IMR-90 (cell line): ENCODE measurements at regions not wholly inside any gene's neighbourhood (a gene's known extent, or its start where the extent isn't known, plus 50 kb on each side); places are given as distances from the start of the nearest gene placed in this dataset.

Experiments
- ATAC-seq: fragments of 200-7000 bp; cut with Tn5 transposase; 2 replicates; pipeline ENCODE4 v1.9.1; 2020; ENCODE audit warnings: low read depth, mild to moderate bottlenecking, moderate library complexity
- BruUV-seq: library from RNA; stranded (reverse); fragments of 400-500 nt; replicated peaks from 2 replicates; lab custom pipeline; 2021; lab: Mats Ljungman, UMichigan
- CTCF ChIA-PET: fragments of 300-600 bp; formaldehyde crosslinking; extraction: SDS; loops from one replicate; lab custom pipeline; 2021; ENCODE audit warnings: antibody characterized with exemption; lab: Yijun Ruan, JAX
- POLR2A ChIA-PET: fragments of 300-600 bp; sonication (Branson Sonifier 250); formaldehyde crosslinking; loops from one replicate; lab custom pipeline; 2022; ENCODE audit warnings: antibody characterized with exemption; ENCODE audit not compliant: unreplicated experiment; lab: Charles Lee
- DNase-seq: peaks from one replicate; pipeline ENCODE4 v3.0.0; 2013
- H2AFZ ChIP-seq: replicated peaks from 2 replicates; pipeline ENCODE3; 2013; ENCODE audit warnings: low read length, mild to moderate bottlenecking; ENCODE audit not compliant: poor library complexity
- H2AK5ac ChIP-seq: 2 replicates; pipeline ENCODE4 v1.6.1; 2013; ENCODE audit warnings: low read depth, low read length, inconsistent platforms
- H2AK9ac ChIP-seq: replicated peaks from 2 replicates; pipeline ENCODE3; 2013; ENCODE audit warnings: mild to moderate bottlenecking, low read depth, low read length, moderate library complexity; ENCODE audit not compliant: poor library complexity
- H2BK120ac ChIP-seq: 2 replicates; pipeline ENCODE4 v1.6.1; 2013; ENCODE audit warnings: low read depth, low read length, inconsistent platforms
- H2BK15ac ChIP-seq: 3 replicates; pipeline ENCODE4 v1.6.1; 2013; ENCODE audit warnings: low read depth, low read length, inconsistent platforms
- H2BK20ac ChIP-seq: 2 replicates; pipeline ENCODE4 v1.6.1; 2013; ENCODE audit warnings: low read depth, mild to moderate bottlenecking, inconsistent platforms, low read length, moderate library complexity
- H2BK5ac ChIP-seq: 2 replicates; pipeline ENCODE4 v1.6.1; 2013; ENCODE audit warnings: mild to moderate bottlenecking, low read depth, low read length, inconsistent platforms; ENCODE audit not compliant: poor library complexity, severe bottlenecking
- H3K14ac ChIP-seq: replicated peaks from 2 replicates; pipeline ENCODE4 v1.6.1; 2013; ENCODE audit warnings: low read depth, low read length, inconsistent platforms
- H3K18ac ChIP-seq: 2 replicates; pipeline ENCODE4 v1.6.1; 2013; ENCODE audit warnings: low read depth, low read length, control low read depth
- H3K23ac ChIP-seq: 2 replicates; pipeline ENCODE4 v1.6.1; 2013; ENCODE audit warnings: low read depth, low read length, inconsistent platforms
- H3K27ac ChIP-seq: 2 replicates; pipeline ENCODE4 v1.5.1; 2013; ENCODE audit warnings: mild to moderate bottlenecking, control low read depth, low read length; ENCODE audit not compliant: insufficient read depth
- H3K27me3 ChIP-seq: 2 replicates; pipeline ENCODE4 v1.6.1; 2013; ENCODE audit warnings: low read length; ENCODE audit not compliant: control insufficient read depth, insufficient read depth
- H3K36me3 ChIP-seq: 2 replicates; pipeline ENCODE4 v1.6.1; 2013; ENCODE audit warnings: low read length, mixed read lengths; ENCODE audit not compliant: control insufficient read depth, insufficient read depth
- H3K4ac ChIP-seq: 2 replicates; pipeline ENCODE4 v1.6.1; 2013; ENCODE audit warnings: low read depth, low read length, inconsistent platforms
- H3K4me1 ChIP-seq: 2 replicates; pipeline ENCODE4 v1.6.1; 2013; ENCODE audit warnings: low read length, mixed read lengths; ENCODE audit not compliant: control insufficient read depth, insufficient read depth
- H3K4me2 ChIP-seq: 2 replicates; pipeline ENCODE4 v1.6.1; 2013; ENCODE audit warnings: low read depth, mild to moderate bottlenecking, control low read depth, low read length, moderate library complexity
- H3K4me3 ChIP-seq: 2 replicates; pipeline ENCODE4 v1.5.1; 2013; ENCODE audit warnings: low read depth, mild to moderate bottlenecking, control low read depth, low read length, moderate library complexity; ENCODE audit not compliant: insufficient read depth
- H3K56ac ChIP-seq: 2 replicates; pipeline ENCODE4 v1.6.1; 2013; ENCODE audit warnings: low read length, inconsistent platforms; ENCODE audit not compliant: insufficient read depth; ENCODE audit errors: extremely low read depth
- H3K79me1 ChIP-seq, 2 experiments: 2 replicates each; pipeline ENCODE4 v1.6.1; 2013; ENCODE audit warnings: low read length in 2 of 2, inconsistent platforms in 1 of 2, low read depth in 1 of 2
- H3K9ac ChIP-seq: 2 replicates; pipeline ENCODE4 v1.6.1; 2013; ENCODE audit warnings: low read depth, low read length, control low read depth
- H3K9me1 ChIP-seq: 2 replicates; pipeline ENCODE4 v1.6.1; 2013; ENCODE audit warnings: low read length, inconsistent platforms; ENCODE audit not compliant: insufficient read depth
- H3K9me3 ChIP-seq: 2 replicates; pipeline ENCODE4 v1.6.1; 2013; ENCODE audit warnings: low read length; ENCODE audit not compliant: control insufficient read depth, insufficient read depth
- H4K20me1 ChIP-seq: 2 replicates; pipeline ENCODE4 v1.6.1; 2013; ENCODE audit warnings: low read length, inconsistent platforms; ENCODE audit not compliant: insufficient read depth
- H4K5ac ChIP-seq: 2 replicates; pipeline ENCODE4 v1.6.1; 2013; ENCODE audit warnings: mild to moderate bottlenecking, low read depth, low read length, control low read depth
- H4K8ac ChIP-seq, 2 experiments: 2 replicates each; pipeline ENCODE4 v1.6.1; 2013; ENCODE audit warnings: low read depth in 2 of 2, low read length in 2 of 2, control low read depth in 1 of 2, inconsistent platforms in 1 of 2
- H4K91ac ChIP-seq: 2 replicates; pipeline ENCODE4 v1.6.1; 2013; ENCODE audit warnings: low read depth, low read length, inconsistent platforms; ENCODE audit not compliant: insufficient read depth
- FOS ChIP-seq: fragments of 150-350 bp; IDR thresholded peaks from 2 replicates; pipeline ENCODE4 v1.6.1; 2016; ENCODE audit warnings: low read depth, low read length
- MAFK ChIP-seq: IDR thresholded peaks from 2 replicates; pipeline ENCODE4 v1.6.1; 2012; ENCODE audit warnings: low read depth, low read length, improper control_type of control experiment
- MAZ ChIP-seq: IDR thresholded peaks from 2 replicates; pipeline ENCODE4 v1.6.1; 2012; ENCODE audit warnings: low read depth, mild to moderate bottlenecking, low read length, improper control_type of control experiment, moderate library complexity, borderline replicate concordance
- NFE2L2 ChIP-seq: fragments of 150-350 bp; IDR thresholded peaks from 2 replicates; pipeline ENCODE4 v1.6.1; 2016; ENCODE audit warnings: low read depth, mild to moderate bottlenecking, low read length
- RAD21 ChIP-seq: IDR thresholded peaks from 2 replicates; pipeline ENCODE4 v1.6.1; 2012; ENCODE audit warnings: low read length, improper control_type of control experiment
- SMC3 ChIP-seq: fragments of 150-350 bp; IDR thresholded peaks from 2 replicates; pipeline ENCODE4 v1.6.1; 2016; ENCODE audit warnings: low read depth, mild to moderate bottlenecking, antibody characterized with exemption, low read length, moderate library complexity
- WGBS, 2 experiments: methylation state at CpG; one replicate each; pipeline versions ENCODE4 v1.1.5 to v1.1.7; 2013; ENCODE audit warnings: missing lambda C conversion rate in 2 of 2; ENCODE audit not compliant: insufficient read length in 1 of 2; ENCODE audit errors: extremely low coverage in 2 of 2; 5-methylcytosine and 5-hydroxymethylcytosine counted together
- dilution Hi-C: fragments of 300-500 bp; cut with HindIII; formaldehyde crosslinking; loops from one replicate; pipeline ENCODE4 v1.14.3; 2018; ENCODE audit warnings: low sequenced_read_pairs; ENCODE audit not compliant: unreplicated experiment
- in situ Hi-C: fragments of 300-500 bp; cut with MboI; formaldehyde crosslinking; loops from 3 replicates; pipeline ENCODE4 v1.14.3; 2019; ENCODE audit warnings: low sequenced_read_pairs, inconsistent platforms, mixed read lengths
- intact Hi-C: fragments of 100-400 bp; cut with micrococcal nuclease; formaldehyde crosslinking; loops from 2 replicates; pipeline ENCODE4 v1.10.0; 2022
- TF ChIP-seq, protein P1 (sequence below): conservative IDR thresholded peaks from 2 replicates; pipeline ENCODE4 v1.5.1; 2012; ENCODE audit warnings: mild to moderate bottlenecking, low read depth, low read length, improper control_type of control experiment

GRCh38 chr3:152198665-152199064, 70.1 kb upstream of the MBNL1 start:
- no TSS peak for BruUV-seq
- H3K56ac ChIP-seq, result no peak overlapping the region
- no peaks in the 10 kb centered on the region for H3K27me3 ChIP-seq
- intact Hi-C loops (no loop called here), dilution Hi-C loops (no loop called here), in situ Hi-C loops (no loop called here)
- H3K4me3 ChIP-seq, result no peak overlapping the region
- ChIA-PET CTCF (interaction anchor here (0.7 kb wide), 1 partner anchor 36 kb away, joined by 4 read pairs; no protein-coding TSS in a partner anchor), POLR2A (no interaction called here)
- no peak overlapping the region for H4K5ac ChIP-seq
- no peak overlapping the region for H2BK5ac ChIP-seq
- no peak overlapping the region for H2AFZ ChIP-seq
- TF ChIP-seq RAD21 (no peak), NFE2L2 (no peak), FOS (no peak), MAFK (no peak), SMC3 (no peak), MAZ (no peak)
- TF ChIP-seq, protein P1, sequence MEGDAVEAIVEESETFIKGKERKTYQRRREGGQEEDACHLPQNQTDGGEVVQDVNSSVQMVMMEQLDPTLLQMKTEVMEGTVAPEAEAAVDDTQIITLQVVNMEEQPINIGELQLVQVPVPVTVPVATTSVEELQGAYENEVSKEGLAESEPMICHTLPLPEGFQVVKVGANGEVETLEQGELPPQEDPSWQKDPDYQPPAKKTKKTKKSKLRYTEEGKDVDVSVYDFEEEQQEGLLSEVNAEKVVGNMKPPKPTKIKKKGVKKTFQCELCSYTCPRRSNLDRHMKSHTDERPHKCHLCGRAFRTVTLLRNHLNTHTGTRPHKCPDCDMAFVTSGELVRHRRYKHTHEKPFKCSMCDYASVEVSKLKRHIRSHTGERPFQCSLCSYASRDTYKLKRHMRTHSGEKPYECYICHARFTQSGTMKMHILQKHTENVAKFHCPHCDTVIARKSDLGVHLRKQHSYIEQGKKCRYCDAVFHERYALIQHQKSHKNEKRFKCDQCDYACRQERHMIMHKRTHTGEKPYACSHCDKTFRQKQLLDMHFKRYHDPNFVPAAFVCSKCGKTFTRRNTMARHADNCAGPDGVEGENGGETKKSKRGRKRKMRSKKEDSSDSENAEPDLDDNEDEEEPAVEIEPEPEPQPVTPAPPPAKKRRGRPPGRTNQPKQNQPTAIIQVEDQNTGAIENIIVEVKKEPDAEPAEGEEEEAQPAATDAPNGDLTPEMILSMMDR, result no peak
- H2BK20ac ChIP-seq, result no peak overlapping the region
- no peak overlapping the region for H4K91ac ChIP-seq
- no peak overlapping the region for H3K4ac ChIP-seq
- no peak for DNase-seq
- no peaks in the 10 kb centered on the region; a peak in 1 of 4 replicates for H3K79me1 ChIP-seq
- peak overlapping the region; percentile 38; the same call in 1 of the 3 replicates for H2BK15ac ChIP-seq
- no peaks in the 10 kb centered on the region for H3K9me1 ChIP-seq
- no CpG with 5 or more reads among the region's 1 CpG for WGBS, 2 experiments
- no peak for ATAC-seq
- 0 out of 2 replicates have a peak overlapping the region, but pooled peaks have one; percentile 56 for H2AK5ac ChIP-seq
- no peak overlapping the region; the same call in 1 of the 2 replicates for H3K18ac ChIP-seq
- no peak overlapping the region for H2AK9ac ChIP-seq
- H3K4me2 ChIP-seq, result no peak overlapping the region
- H2BK120ac ChIP-seq, result no peak overlapping the region
- no peaks in the 10 kb centered on the region for H3K36me3 ChIP-seq
- H3K23ac ChIP-seq, result no peak overlapping the region
- H4K20me1 ChIP-seq, result no peaks in the 10 kb centered on the region
- H4K8ac ChIP-seq, result no peak overlapping the region
- H3K4me1 ChIP-seq, result peaks cover 4% of the 10 kb centered on the region; the same call in 1 of the 2 replicates
- no peak overlapping the region for H3K27ac ChIP-seq
- no peak overlapping the region for H3K9ac ChIP-seq
- no peak overlapping the region for H3K14ac ChIP-seq
- H3K9me3 ChIP-seq, result no peaks in the 10 kb centered on the region
